Fibroblast of lung (primary cell): ENCODE measurements at regions not wholly inside any gene's neighbourhood (a gene's known extent, or its start where the extent isn't known, plus 50 kb on each side); places are given as distances from the start of the nearest gene placed in this dataset.
"Not testable (repeated sequence)": the region's sequence is repeated elsewhere in the genome, so short reads cannot be mapped to it uniquely, and the experiment has no call there.

ENCODE experiments used
- DNase-seq, 2 donors: peaks; one replicate each; pipeline versions ENCODE4 v3.0.0 to v3.0.0-alpha.2; 2010; ENCODE audit warnings: low read depth in 2 of 2
- H2AFZ ChIP-seq: 2 replicates; pipeline ENCODE4 v1.5.1; 2012; ENCODE audit warnings: low read length, control low read depth, inconsistent platforms
- H3K27ac ChIP-seq: 2 replicates; pipeline ENCODE4 v1.5.1; 2011; ENCODE audit warnings: low read length, control low read depth; ENCODE audit not compliant: insufficient read depth
- H3K27me3 ChIP-seq: 2 replicates; pipeline ENCODE4 v1.5.1; 2011; ENCODE audit warnings: mild to moderate bottlenecking, low read length; ENCODE audit not compliant: control insufficient read depth, insufficient read depth
- H3K36me3 ChIP-seq: 2 replicates; pipeline ENCODE4 v1.5.1; 2011; ENCODE audit warnings: low read length; ENCODE audit not compliant: control insufficient read depth, insufficient read depth
- H3K4me1 ChIP-seq: 2 replicates; pipeline ENCODE4 v1.5.1; 2011; ENCODE audit warnings: low read length; ENCODE audit not compliant: control insufficient read depth, insufficient read depth; ENCODE audit errors: extremely low read depth
- H3K4me2 ChIP-seq: 2 replicates; pipeline ENCODE4 v1.5.1; 2011; ENCODE audit warnings: low read length, control low read depth; ENCODE audit not compliant: insufficient read depth; ENCODE audit errors: extremely low read depth
- H3K4me3 ChIP-seq, 4 experiments: fragments of 200-600 bp in 1 of 4; sonication (generic) in 1 of 4; replicated peaks in 1 of 4; 2 replicates each; pipeline ENCODE4 v1.5.1; 2011 to 2016; ENCODE audit warnings: low read length in 4 of 4, low read depth in 3 of 4, mild to moderate bottlenecking in 3 of 4, control low read depth in 2 of 4, inconsistent platforms in 1 of 4, mixed read lengths in 1 of 4; ENCODE audit not compliant: insufficient read depth in 1 of 4; ENCODE audit errors: control extremely low read depth in 1 of 4
- H3K79me2 ChIP-seq: 2 replicates; pipeline ENCODE4 v1.5.1; 2012; ENCODE audit warnings: mild to moderate bottlenecking, low read length, inconsistent platforms; ENCODE audit not compliant: control insufficient read depth, insufficient read depth
- H3K9ac ChIP-seq: 2 replicates; pipeline ENCODE4 v1.5.1; 2011; ENCODE audit warnings: mild to moderate bottlenecking, low read length, control low read depth; ENCODE audit not compliant: insufficient read depth
- H3K9me3 ChIP-seq: 2 replicates; pipeline ENCODE4 v1.5.1; 2012; ENCODE audit warnings: low read depth, low read length; ENCODE audit not compliant: control insufficient read depth, insufficient read depth
- H4K20me1 ChIP-seq: 2 replicates; pipeline ENCODE4 v1.5.1; 2011; ENCODE audit warnings: low read length; ENCODE audit not compliant: control insufficient read depth, insufficient read depth; ENCODE audit errors: extremely low read depth
- EZH2 ChIP-seq: IDR thresholded peaks from 2 replicates; pipeline ENCODE4 v1.5.1; 2012; ENCODE audit warnings: low read length, control low read depth, mild to moderate bottlenecking; ENCODE audit errors: missing control alignments
- TF ChIP-seq, protein P1 (sequence below), 2 donors: IDR thresholded peaks in 1 of 2; conservative IDR thresholded peaks in 1 of 2; 1 replicate in 1 of 2; 2 replicates in 1 of 2; pipeline ENCODE4 v1.5.1; 2011 to 2012; ENCODE audit warnings: low read length in 2 of 2, control low read depth in 1 of 2, inconsistent platforms in 1 of 2, low read depth in 1 of 2, mild to moderate bottlenecking in 1 of 2

DNA sequence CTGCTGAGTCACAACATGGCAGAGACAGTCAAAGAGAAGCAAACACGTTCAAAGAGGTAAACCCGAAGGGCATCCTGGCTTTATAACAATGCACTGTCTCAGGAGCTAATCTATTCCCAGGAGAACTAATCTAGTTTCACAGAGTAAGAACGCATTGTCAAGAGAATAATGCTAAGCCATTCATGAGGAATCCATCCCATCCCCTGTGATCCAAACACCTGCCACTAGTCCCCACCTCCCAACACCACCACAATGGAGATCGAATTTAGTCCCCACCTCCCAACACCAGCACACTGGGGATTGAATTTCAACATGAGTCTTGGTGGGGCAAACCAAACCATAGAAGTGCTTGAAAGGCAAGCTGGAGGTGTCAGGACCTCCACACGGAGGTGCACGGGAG lies 231.5 kb upstream of the ID4 start:
- Histone ChIP-seq H3K4me3 (no peak overlapping the region), H3K36me3 (no peaks in the 10 kb centered on the region), H3K27ac (no peak overlapping the region), H3K79me2 (no peaks in the 10 kb centered on the region), H3K27me3 (no peaks in the 10 kb centered on the region), H3K9ac (no peak overlapping the region), H3K4me2 (no peak overlapping the region), H4K20me1 (no peaks in the 10 kb centered on the region), H3K4me1 (no peaks in the 10 kb centered on the region), H3K9me3 (no peaks in the 10 kb centered on the region), H2AFZ (no peak overlapping the region)
- no peak for DNase-seq
- TF ChIP-seq EZH2: no peak
- TF ChIP-seq, protein P1, sequence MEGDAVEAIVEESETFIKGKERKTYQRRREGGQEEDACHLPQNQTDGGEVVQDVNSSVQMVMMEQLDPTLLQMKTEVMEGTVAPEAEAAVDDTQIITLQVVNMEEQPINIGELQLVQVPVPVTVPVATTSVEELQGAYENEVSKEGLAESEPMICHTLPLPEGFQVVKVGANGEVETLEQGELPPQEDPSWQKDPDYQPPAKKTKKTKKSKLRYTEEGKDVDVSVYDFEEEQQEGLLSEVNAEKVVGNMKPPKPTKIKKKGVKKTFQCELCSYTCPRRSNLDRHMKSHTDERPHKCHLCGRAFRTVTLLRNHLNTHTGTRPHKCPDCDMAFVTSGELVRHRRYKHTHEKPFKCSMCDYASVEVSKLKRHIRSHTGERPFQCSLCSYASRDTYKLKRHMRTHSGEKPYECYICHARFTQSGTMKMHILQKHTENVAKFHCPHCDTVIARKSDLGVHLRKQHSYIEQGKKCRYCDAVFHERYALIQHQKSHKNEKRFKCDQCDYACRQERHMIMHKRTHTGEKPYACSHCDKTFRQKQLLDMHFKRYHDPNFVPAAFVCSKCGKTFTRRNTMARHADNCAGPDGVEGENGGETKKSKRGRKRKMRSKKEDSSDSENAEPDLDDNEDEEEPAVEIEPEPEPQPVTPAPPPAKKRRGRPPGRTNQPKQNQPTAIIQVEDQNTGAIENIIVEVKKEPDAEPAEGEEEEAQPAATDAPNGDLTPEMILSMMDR (conservative IDR thresholded peaks at IDR 0.05 in 1 of 2, IDR thresholded peaks at IDR 0.05 in 1 of 2; ENCODE audit: low read depth in 1 of 2, low read length in 2 of 2): no peak

- no peaks in the 10 kb centered on the region for H3K27me3 ChIP-seq
- no peaks in the 10 kb centered on the region for H4K20me1 ChIP-seq
- H3K4me3 ChIP-seq: no peak overlapping the region
- H3K79me2 ChIP-seq: no peaks in the 10 kb centered on the region
- DNase-seq: no peak
- H3K27ac ChIP-seq: no peak overlapping the region
- TF ChIP-seq, protein P1 (conservative IDR thresholded peaks at IDR 0.05 in 1 of 2, IDR thresholded peaks at IDR 0.05 in 1 of 2; ENCODE audit: low read depth in 1 of 2, low read length in 2 of 2): no peak
- TF ChIP-seq EZH2: no peak
- H3K4me2 ChIP-seq: no peak overlapping the region
- H3K9ac ChIP-seq: no peak overlapping the region
- no peaks in the 10 kb centered on the region for H3K9me3 ChIP-seq
- no peaks in the 10 kb centered on the region for H3K4me1 ChIP-seq
- H3K36me3 ChIP-seq: no peaks in the 10 kb centered on the region
- no peak overlapping the region for H2AFZ ChIP-seq
Observed at GRCh38 chr6:19608546-19608945, 228.6 kb upstream of the ID4 start.

DNA sequence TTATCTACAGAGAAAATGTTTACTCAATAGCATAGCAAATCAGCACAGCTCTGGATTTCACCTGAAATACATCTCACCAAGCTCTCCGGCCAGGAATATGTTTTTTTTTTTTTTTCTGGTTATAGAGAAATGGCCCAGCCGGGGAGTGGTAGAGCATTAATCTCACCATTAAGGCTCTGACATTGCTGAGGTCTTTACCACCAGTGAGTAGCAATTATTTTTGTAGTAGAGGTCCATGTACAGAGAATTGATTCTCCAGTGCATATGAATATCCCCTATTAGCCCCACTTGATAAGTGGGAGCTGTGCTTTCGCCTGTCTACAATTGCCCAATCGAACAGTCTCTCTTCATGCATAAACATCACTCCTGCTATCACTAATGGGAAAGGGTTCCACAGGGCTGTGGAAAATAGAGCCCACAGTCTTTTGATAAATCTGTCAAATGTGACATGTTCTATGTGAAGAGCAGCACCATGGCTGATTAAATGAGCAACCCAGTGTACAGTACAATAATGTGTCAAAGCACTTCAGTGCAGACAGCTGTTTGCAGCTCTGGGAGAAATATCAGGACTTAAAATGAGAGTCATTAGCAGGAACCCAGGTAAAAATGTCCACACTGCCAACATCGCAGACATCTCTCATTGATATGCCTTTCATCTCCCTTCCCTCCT lies 227.1 kb upstream of the ID4 start:
- Histone ChIP-seq H3K27me3 (no peaks in the 10 kb centered on the region), H3K9ac (no peak overlapping the region), H3K9me3 (no peaks in the 10 kb centered on the region), H3K4me3 (no peak overlapping the region), H3K27ac (no peak overlapping the region), H3K36me3 (no peaks in the 10 kb centered on the region), H3K79me2 (no peaks in the 10 kb centered on the region), H2AFZ (no peak overlapping the region), H4K20me1 (no peaks in the 10 kb centered on the region), H3K4me1 (no peaks in the 10 kb centered on the region), H3K4me2 (no peak overlapping the region)
- DNase-seq: no peak
- TF ChIP-seq EZH2: no peak
- TF ChIP-seq, protein P1 (conservative IDR thresholded peaks at IDR 0.05 in 1 of 2, IDR thresholded peaks at IDR 0.05 in 1 of 2; ENCODE audit: low read depth in 1 of 2, low read length in 2 of 2): no peak

- H3K9me3 ChIP-seq, H3K79me2 ChIP-seq, H3K27ac ChIP-seq, H4K20me1 ChIP-seq, H3K4me2 ChIP-seq, H2AFZ ChIP-seq, H3K9ac ChIP-seq, H3K27me3 ChIP-seq, H3K36me3 ChIP-seq, DNase-seq, H3K4me3 ChIP-seq, H3K4me1 ChIP-seq: not testable (repeated sequence)
Observed at GRCh38 chr6:19612672-19613466, 224.3 kb upstream of the ID4 start.
